SU-DHL-6 (cell line): ENCODE measurements at regions not wholly inside any gene's neighbourhood (a gene's known extent, or its start where the extent isn't known, plus 50 kb on each side); places are given as distances from the start of the nearest gene placed in this dataset.

Source experiments
- H2AFZ ChIP-seq: fragments of 200-600 bp; sonication (generic); 2 replicates; pipeline ENCODE4 v1.6.1; 2014; ENCODE audit warnings: low read depth, mild to moderate bottlenecking, moderate library complexity, mixed read lengths, antibody characterized with exemption, low read length; ENCODE audit not compliant: severe bottlenecking
- H3F3A ChIP-seq: fragments of 200-600 bp; shearing (Covaris generic); 2 replicates; pipeline ENCODE4 v1.6.0; 2016; ENCODE audit warnings: antibody characterized with exemption, mild to moderate bottlenecking; ENCODE audit not compliant: insufficient read depth
- H3K27ac ChIP-seq: fragments of 200-600 bp; sonication (generic); 2 replicates; pipeline ENCODE4 v1.5.1; 2016; ENCODE audit warnings: low read depth, mild to moderate bottlenecking, low read length, moderate library complexity, mixed read lengths
- H3K27me3 ChIP-seq: fragments of 200-600 bp; sonication (generic), shearing (Covaris generic); 2 replicates; pipeline ENCODE4 v1.6.0; 2014; ENCODE audit warnings: mild to moderate bottlenecking, low read length
- H3K36me3 ChIP-seq: fragments of 200-600 bp; sonication (generic); 2 replicates; pipeline ENCODE4 v1.6.1; 2014; ENCODE audit warnings: mild to moderate bottlenecking, low read length, mixed read lengths
- H3K4me2 ChIP-seq: fragments of 300-600, 200-600 bp; shearing (Covaris generic), sonication (generic); 2 replicates; pipeline ENCODE4 v1.6.0; 2014; ENCODE audit warnings: low read length, low read depth, mild to moderate bottlenecking; ENCODE audit not compliant: poor library complexity, severe bottlenecking
- H3K4me3 ChIP-seq: fragments of 200-600 bp; sonication (generic); 2 replicates; pipeline ENCODE4 v1.5.1; 2014; ENCODE audit warnings: antibody characterized with exemption, low read length, mild to moderate bottlenecking, mixed read lengths; ENCODE audit not compliant: insufficient read depth, poor library complexity, severe bottlenecking
- H3K79me2 ChIP-seq: fragments of 200-600 bp; sonication (generic); 2 replicates; pipeline ENCODE4 v1.6.1; 2014; ENCODE audit warnings: mild to moderate bottlenecking, low read length, moderate library complexity; ENCODE audit not compliant: insufficient read depth
- H3K9ac ChIP-seq: fragments of 200-600 bp; sonication (generic); 2 replicates; pipeline ENCODE4 v1.7.0; 2014; ENCODE audit warnings: mild to moderate bottlenecking, low read length
- H3K9me2 ChIP-seq: fragments of 200-600 bp; sonication (generic); replicated peaks from 2 replicates; pipeline ENCODE4 v1.6.1; 2014; ENCODE audit warnings: low read length; ENCODE audit not compliant: insufficient read depth
- H3K9me3 ChIP-seq: fragments of 200-600 bp; sonication (generic); 2 replicates; pipeline ENCODE4 v1.6.1; 2014; ENCODE audit warnings: low read length, mixed read lengths; ENCODE audit not compliant: insufficient read depth
- H4K20me1 ChIP-seq: fragments of 200-600 bp; sonication (generic); 2 replicates; pipeline ENCODE4 v1.6.1; 2014; ENCODE audit warnings: low read depth, mild to moderate bottlenecking, antibody characterized with exemption, low read length, moderate library complexity, mixed read lengths
- EZH2phosphoT487 ChIP-seq: fragments of 200-600 bp; sonication (generic), shearing (Covaris generic); conservative IDR thresholded peaks from 2 replicates; pipeline ENCODE4 v1.6.1; 2018; ENCODE audit warnings: mild to moderate bottlenecking, antibody characterized with exemption, low read length, moderate library complexity, mixed read lengths
- TF ChIP-seq, protein P1 (sequence below): fragments of 200-600 bp; sonication (generic); IDR thresholded peaks from one replicate; pipeline ENCODE4 v1.5.1; 2017; ENCODE audit warnings: antibody characterized with exemption, mild to moderate bottlenecking, low read length, moderate library complexity; ENCODE audit not compliant: insufficient read depth, poor library complexity, severe bottlenecking

- no peaks in the 10 kb centered on the region for H4K20me1 ChIP-seq
- no peak overlapping the region for H3K9ac ChIP-seq
- no peaks in the 10 kb centered on the region for H3F3A ChIP-seq
- no peak overlapping the region for H3K27ac ChIP-seq
- H3K27me3 ChIP-seq, result no peaks in the 10 kb centered on the region
- no peak for TF ChIP-seq EZH2phosphoT487
- TF ChIP-seq, protein P1, sequence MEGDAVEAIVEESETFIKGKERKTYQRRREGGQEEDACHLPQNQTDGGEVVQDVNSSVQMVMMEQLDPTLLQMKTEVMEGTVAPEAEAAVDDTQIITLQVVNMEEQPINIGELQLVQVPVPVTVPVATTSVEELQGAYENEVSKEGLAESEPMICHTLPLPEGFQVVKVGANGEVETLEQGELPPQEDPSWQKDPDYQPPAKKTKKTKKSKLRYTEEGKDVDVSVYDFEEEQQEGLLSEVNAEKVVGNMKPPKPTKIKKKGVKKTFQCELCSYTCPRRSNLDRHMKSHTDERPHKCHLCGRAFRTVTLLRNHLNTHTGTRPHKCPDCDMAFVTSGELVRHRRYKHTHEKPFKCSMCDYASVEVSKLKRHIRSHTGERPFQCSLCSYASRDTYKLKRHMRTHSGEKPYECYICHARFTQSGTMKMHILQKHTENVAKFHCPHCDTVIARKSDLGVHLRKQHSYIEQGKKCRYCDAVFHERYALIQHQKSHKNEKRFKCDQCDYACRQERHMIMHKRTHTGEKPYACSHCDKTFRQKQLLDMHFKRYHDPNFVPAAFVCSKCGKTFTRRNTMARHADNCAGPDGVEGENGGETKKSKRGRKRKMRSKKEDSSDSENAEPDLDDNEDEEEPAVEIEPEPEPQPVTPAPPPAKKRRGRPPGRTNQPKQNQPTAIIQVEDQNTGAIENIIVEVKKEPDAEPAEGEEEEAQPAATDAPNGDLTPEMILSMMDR, result no peak
- H2AFZ ChIP-seq, result no peak overlapping the region
- no peak overlapping the region for H3K4me3 ChIP-seq
- no peak overlapping the region for H3K4me2 ChIP-seq
- H3K36me3 ChIP-seq, result no peaks in the 10 kb centered on the region
- H3K9me2 ChIP-seq, result no peaks in the 10 kb centered on the region
- H3K79me2 ChIP-seq, result no peaks in the 10 kb centered on the region
- H3K9me3 ChIP-seq, result no peaks in the 10 kb centered on the region
These were observed 235.2 kb upstream of the VEPH1 start for GRCh38 chr3:157738441-157738840.

- H3K27ac ChIP-seq, result no peak overlapping the region
- H3K9ac ChIP-seq, result no peak overlapping the region
- H3K36me3 ChIP-seq, result no peaks in the 10 kb centered on the region
- H3K9me3 ChIP-seq, result no peaks in the 10 kb centered on the region
- no peaks in the 10 kb centered on the region for H3K27me3 ChIP-seq
- no peaks in the 10 kb centered on the region for H3F3A ChIP-seq
- H3K79me2 ChIP-seq, result no peaks in the 10 kb centered on the region
- TF ChIP-seq EZH2phosphoT487, result no peak
- TF ChIP-seq, protein P1, result no peak
- no peaks in the 10 kb centered on the region for H3K9me2 ChIP-seq
- no peak overlapping the region for H2AFZ ChIP-seq
- no peak overlapping the region for H3K4me3 ChIP-seq
- H3K4me2 ChIP-seq, result no peak overlapping the region
- no peaks in the 10 kb centered on the region for H4K20me1 ChIP-seq
These were observed 215.6 kb upstream of the VEPH1 start for GRCh38 chr3:157718800-157719199.

DNA sequence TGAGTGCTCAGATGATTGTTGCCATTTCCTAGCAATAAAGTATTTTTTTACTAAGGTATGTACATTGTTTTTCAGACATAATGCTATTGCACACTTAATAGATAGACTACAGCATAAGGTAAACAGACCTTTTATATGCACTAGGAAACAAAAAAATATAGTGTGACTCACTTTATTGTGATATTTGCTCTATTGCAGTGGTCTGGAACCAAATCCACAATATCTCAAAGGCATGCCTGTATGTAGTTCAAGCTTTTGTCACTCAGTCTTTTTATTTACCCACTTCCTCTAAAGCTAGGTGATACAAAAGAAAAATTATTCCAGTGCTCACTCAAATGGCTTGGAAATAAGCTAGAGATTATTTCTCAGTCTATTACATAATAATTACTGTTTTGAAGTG, 209.9 kb upstream of the VEPH1 start:
- no peak overlapping the region for H3K4me2 ChIP-seq
- no peaks in the 10 kb centered on the region for H3K9me2 ChIP-seq
- no peak overlapping the region for H2AFZ ChIP-seq
- no peaks in the 10 kb centered on the region for H3K36me3 ChIP-seq
- H3F3A ChIP-seq, result no peaks in the 10 kb centered on the region
- H3K4me3 ChIP-seq, result no peak overlapping the region
- no peaks in the 10 kb centered on the region for H3K79me2 ChIP-seq
- no peaks in the 10 kb centered on the region for H4K20me1 ChIP-seq
- TF ChIP-seq EZH2phosphoT487, result no peak
- TF ChIP-seq, protein P1, result no peak
- H3K27ac ChIP-seq, result no peak overlapping the region
- H3K9me3 ChIP-seq, result no peaks in the 10 kb centered on the region
- no peak overlapping the region for H3K9ac ChIP-seq
- no peaks in the 10 kb centered on the region for H3K27me3 ChIP-seq
